H1 (cell line): ENCODE measurements at regions not wholly inside any gene's neighbourhood (a gene's known extent, or its start where the extent isn't known, plus 50 kb on each side); places are given as distances from the start of the nearest gene placed in this dataset.

Experiments
- CTCF ChIA-PET: fragments of 300-600 bp; sonication (Branson Sonifier 250); formaldehyde crosslinking; loops from one replicate; lab custom pipeline; 2021; ENCODE audit not compliant: partially characterized antibody; lab: Charles Lee
- POLR2A ChIA-PET: fragments of 300-600 bp; sonication (Branson Sonifier 250); formaldehyde crosslinking; loops from one replicate; lab custom pipeline; 2021; ENCODE audit warnings: inconsistent platforms; ENCODE audit not compliant: partially characterized antibody; lab: Charles Lee
- DNase-seq, 2 experiments: peaks; one replicate each; pipeline versions ENCODE4 v3.0.0 to v3.0.0-alpha.2; 2010 to 2022; ENCODE audit warnings: low spot score in 2 of 2, low read depth in 1 of 2, mixed read lengths in 1 of 2
- FAIRE-seq: peaks from 2 replicates; lab custom pipeline; 2011; peaks lifted over from hg19 to GRCh38; lab: Jason Lieb, UNC
- H2AFZ ChIP-seq: 2 replicates; pipeline ENCODE4 v1.8.1; 2012; ENCODE audit warnings: low read length, inconsistent platforms
- H2AK5ac ChIP-seq: 2 replicates; pipeline ENCODE4 v1.6.1; 2013; ENCODE audit warnings: low read depth, low read length
- H2BK120ac ChIP-seq: replicated peaks from 2 replicates; pipeline ENCODE3; 2013; ENCODE audit warnings: low read depth, low read length, inconsistent platforms
- H2BK12ac ChIP-seq: 2 replicates; pipeline ENCODE4 v1.6.1; 2013; ENCODE audit warnings: low read depth, low read length
- H2BK15ac ChIP-seq: 2 replicates; pipeline ENCODE4 v1.6.1; 2013; ENCODE audit warnings: low read length
- H2BK20ac ChIP-seq: 2 replicates; pipeline ENCODE4 v1.6.1; 2013; ENCODE audit warnings: low read length
- H2BK5ac ChIP-seq: 2 replicates; pipeline ENCODE4 v1.6.1; 2013; ENCODE audit warnings: low read depth, low read length
- H3K14ac ChIP-seq: 2 replicates; pipeline ENCODE4 v1.6.1; 2013; ENCODE audit warnings: inconsistent platforms; ENCODE audit not compliant: insufficient read length
- H3K18ac ChIP-seq: 2 replicates; pipeline ENCODE4 v1.6.1; 2013; ENCODE audit warnings: low read length; ENCODE audit errors: extremely low read depth
- H3K23ac ChIP-seq: 2 replicates; pipeline ENCODE4 v1.6.1; 2013; ENCODE audit warnings: inconsistent platforms; ENCODE audit not compliant: insufficient read length
- H3K23me2 ChIP-seq: 2 replicates; pipeline ENCODE4 v1.6.1; 2013; ENCODE audit warnings: low read depth, low read length
- H3K27ac ChIP-seq: 2 replicates; pipeline ENCODE4 v1.6.1; 2011; ENCODE audit warnings: low read depth, low read length, inconsistent platforms
- H3K27me3 ChIP-seq, 4 experiments: replicated peaks in 1 of 4; 1 replicate in 1 of 4; 2 replicates in 3 of 4; pipeline versions ENCODE4 v1.6.1 to v1.8.1; 2011 to 2013; ENCODE audit warnings: low read length in 3 of 4, mild to moderate bottlenecking in 3 of 4, inconsistent platforms in 2 of 4, mixed read lengths in 2 of 4, moderate library complexity in 1 of 4; ENCODE audit not compliant: control insufficient read depth in 3 of 4, insufficient read depth in 3 of 4; ENCODE audit errors: extremely low read depth in 1 of 4
- H3K36me3 ChIP-seq, 4 experiments: 2 replicates each; pipeline versions ENCODE4 v1.6.1 to v1.8.1; 2011 to 2013; ENCODE audit warnings: mild to moderate bottlenecking in 4 of 4, low read length in 3 of 4, moderate library complexity in 2 of 4, control low read depth in 1 of 4, inconsistent platforms in 1 of 4; ENCODE audit not compliant: insufficient read depth in 4 of 4, control insufficient read depth in 2 of 4
- H3K4ac ChIP-seq: replicated peaks from 2 replicates; pipeline ENCODE3; 2013; ENCODE audit warnings: low read length, low read depth, mixed read lengths, inconsistent platforms; ENCODE audit not compliant: insufficient read length
- H3K4me1 ChIP-seq, 4 experiments: replicated peaks in 1 of 4; 1 replicate in 1 of 4; 2 replicates in 3 of 4; pipeline versions ENCODE4 v1.6.1 to v1.8.1; 2011 to 2013; ENCODE audit warnings: low read length in 3 of 4, inconsistent platforms in 2 of 4, mixed read lengths in 1 of 4; ENCODE audit not compliant: insufficient read depth in 4 of 4, control insufficient read depth in 3 of 4
- H3K4me2 ChIP-seq, 2 experiments: 2 replicates each; pipeline versions ENCODE4 v1.6.1 to v1.8.1; 2011 to 2013; ENCODE audit warnings: low read depth in 2 of 2, low read length in 2 of 2, control low read depth in 1 of 2, inconsistent platforms in 1 of 2, mild to moderate bottlenecking in 1 of 2; ENCODE audit not compliant: insufficient read depth in 1 of 2
- H3K4me3 ChIP-seq, 4 experiments: fragments of 200-600, 300-600 bp in 1 of 4; sonication (generic), shearing (Covaris generic), sonication (Bioruptor Twin) in 1 of 4; 2 replicates each; pipeline versions ENCODE4 v1.5.1 to v1.8.1; 2011 to 2016; ENCODE audit warnings: low read length in 4 of 4, low read depth in 3 of 4, control low read depth in 2 of 4, inconsistent platforms in 2 of 4, mild to moderate bottlenecking in 2 of 4, mixed read lengths in 1 of 4, moderate library complexity in 1 of 4; ENCODE audit not compliant: insufficient read depth in 2 of 4; ENCODE audit errors: extremely low read depth in 1 of 4
- H3K56ac ChIP-seq: replicated peaks from 2 replicates; pipeline ENCODE3; 2013; ENCODE audit warnings: low read depth, mild to moderate bottlenecking, mixed read lengths, low read length, inconsistent platforms; ENCODE audit not compliant: insufficient read length
- H3K79me1 ChIP-seq: 2 replicates; pipeline ENCODE4 v1.6.1; 2013; ENCODE audit warnings: low read depth, low read length, control low read depth
- H3K79me2 ChIP-seq, 2 experiments: 2 replicates each; pipeline versions ENCODE4 v1.6.1 to v1.8.1; 2012 to 2013; ENCODE audit warnings: low read length in 2 of 2, mild to moderate bottlenecking in 2 of 2, inconsistent platforms in 1 of 2; ENCODE audit not compliant: insufficient read depth in 2 of 2, control insufficient read depth in 1 of 2
- H3K9ac ChIP-seq, 4 experiments: replicated peaks in 1 of 4; 1 replicate in 1 of 4; 2 replicates in 3 of 4; pipeline versions ENCODE4 v1.6.1 to v1.8.1; 2011 to 2013; ENCODE audit warnings: low read depth in 3 of 4, low read length in 3 of 4, control low read depth in 2 of 4, mild to moderate bottlenecking in 2 of 4, moderate library complexity in 2 of 4, inconsistent platforms in 1 of 4; ENCODE audit errors: extremely low read depth in 1 of 4
- H3K9me3 ChIP-seq, 2 experiments: 2 replicates each; pipeline versions ENCODE4 v1.6.1 to v1.8.1; 2012 to 2013; ENCODE audit warnings: mild to moderate bottlenecking in 2 of 2, moderate library complexity in 2 of 2, control low read depth in 1 of 2, inconsistent platforms in 1 of 2, low read depth in 1 of 2, low read length in 1 of 2, mixed read lengths in 1 of 2; ENCODE audit not compliant: insufficient read depth in 2 of 2
- H4K20me1 ChIP-seq, 2 experiments: replicated peaks in 1 of 2; 2 replicates each; pipeline versions ENCODE3 to v1.8.1; 2011 to 2013; ENCODE audit warnings: inconsistent platforms in 2 of 2, low read length in 2 of 2, mild to moderate bottlenecking in 1 of 2; ENCODE audit not compliant: insufficient read depth in 2 of 2, control insufficient read depth in 1 of 2
- H4K5ac ChIP-seq: 2 replicates; pipeline ENCODE4 v1.6.1; 2013; ENCODE audit warnings: low read length, low read depth, mixed read lengths, inconsistent platforms; ENCODE audit not compliant: insufficient read length
- H4K8ac ChIP-seq: 2 replicates; pipeline ENCODE4 v1.8.0; 2013; ENCODE audit warnings: mild to moderate bottlenecking, moderate library complexity, low read length, inconsistent platforms; ENCODE audit not compliant: insufficient read depth; ENCODE audit errors: extremely low read depth
- H4K91ac ChIP-seq: replicated peaks from 2 replicates; pipeline ENCODE3; 2013; ENCODE audit warnings: low read length, mixed read lengths, inconsistent platforms; ENCODE audit not compliant: insufficient read length
- CBX8 ChIP-seq: fragments of 300-800, 300-1000 bp; sonication (generic); IDR thresholded peaks from 2 replicates; pipeline ENCODE4 v1.7.1; 2016; ENCODE audit warnings: low read depth, low read length, borderline replicate concordance
- GTF2F1 ChIP-seq: IDR thresholded peaks from 2 replicates; pipeline ENCODE4 v1.6.1; 2012; ENCODE audit warnings: low read depth, low read length, improper control_type of control experiment, borderline replicate concordance
- HDAC6 ChIP-seq: IDR thresholded peaks from one replicate; pipeline ENCODE4 v1.7.1; 2012; ENCODE audit warnings: low read depth, mild to moderate bottlenecking, inconsistent platforms, low read length, moderate library complexity
- JUN ChIP-seq: IDR thresholded peaks from 2 replicates; pipeline ENCODE4 v1.6.1; 2011; ENCODE audit warnings: low read depth, mild to moderate bottlenecking, improper control_type of control experiment, low read length
- RFX5 ChIP-seq: IDR thresholded peaks from 2 replicates; pipeline ENCODE4 v1.6.1; 2011; ENCODE audit warnings: low read depth, low read length, improper control_type of control experiment, borderline replicate concordance
- SIRT6 ChIP-seq: IDR thresholded peaks from one replicate; pipeline ENCODE4 v1.7.1; 2012; ENCODE audit warnings: low read length, inconsistent platforms
- SIX5 ChIP-seq: IDR thresholded peaks from 2 replicates; pipeline ENCODE4 v1.6.1; 2011; ENCODE audit warnings: mild to moderate bottlenecking, low read depth, low read length
- SP2 ChIP-seq: IDR thresholded peaks from 2 replicates; pipeline ENCODE4 v1.6.1; 2012; ENCODE audit warnings: mild to moderate bottlenecking, low read length, inconsistent platforms
- SRF ChIP-seq: IDR thresholded peaks from 2 replicates; pipeline ENCODE4 v1.6.1; 2011; ENCODE audit warnings: mild to moderate bottlenecking, low read depth, low read length, moderate library complexity
- TAF1 ChIP-seq: IDR thresholded peaks from 2 replicates; pipeline ENCODE4 v1.6.1; 2011; ENCODE audit warnings: mild to moderate bottlenecking, low read depth, low read length
- WGBS, 2 experiments: shearing (Covaris generic) in 1 of 2; methylation state at CpG; one replicate each; pipeline versions ENCODE4 v1.1.6 to v1.1.7; 2013 to 2015; ENCODE audit warnings: low lambda C conversion rate in 2 of 2, mixed read lengths in 2 of 2, inconsistent platforms in 1 of 2, low coverage in 1 of 2, missing lambda C conversion rate in 1 of 2; ENCODE audit not compliant: insufficient replicate concordance in 2 of 2, insufficient coverage in 1 of 2, insufficient read length in 1 of 2; ENCODE audit errors: extremely low coverage in 1 of 2, missing lambda C conversion rate in 1 of 2; 5-methylcytosine and 5-hydroxymethylcytosine counted together

DNA sequence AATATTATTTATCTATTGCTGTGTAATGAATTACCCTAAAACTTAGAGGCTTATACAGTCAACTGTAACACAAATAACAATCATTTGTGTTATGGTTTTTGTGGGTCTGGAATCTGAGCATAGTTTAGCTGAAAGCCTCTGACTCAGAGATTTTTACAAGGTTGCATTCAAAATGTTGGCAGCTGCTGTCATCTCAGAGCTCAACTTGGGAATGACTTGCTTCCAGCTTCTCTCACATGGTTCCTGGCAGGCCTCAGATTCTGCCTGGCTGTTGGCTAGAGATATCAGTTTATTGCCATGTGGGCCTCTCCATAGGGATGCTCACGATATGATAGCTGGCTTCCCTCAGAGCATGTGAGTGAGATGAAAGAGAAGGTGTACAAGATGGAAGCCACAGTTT, 70.2 kb upstream of the BRWD3 start:
- H3K23ac ChIP-seq = no peak overlapping the region
- H3K23me2 ChIP-seq = no peaks in the 10 kb centered on the region
- no peak overlapping the region for H3K56ac ChIP-seq
- no peak overlapping the region for H2BK12ac ChIP-seq
- H3K9me3 ChIP-seq = no peaks in the 10 kb centered on the region
- no peak overlapping the region for H2BK5ac ChIP-seq
- H3K4ac ChIP-seq = no peak overlapping the region
- H3K79me2 ChIP-seq = no peaks in the 10 kb centered on the region
- H3K27me3 ChIP-seq = no peaks in the 10 kb centered on the region
- H4K8ac ChIP-seq = no peak overlapping the region
- H2AFZ ChIP-seq = no peak overlapping the region
- no peaks in the 10 kb centered on the region for H4K20me1 ChIP-seq
- TF ChIP-seq CBX8 = no peak
- TF ChIP-seq SRF = no peak
- no peak for TF ChIP-seq TAF1
- TF ChIP-seq JUN = no peak
- TF ChIP-seq SIX5 = no peak
- no peak for TF ChIP-seq SP2
- TF ChIP-seq SIRT6 = no peak
- TF ChIP-seq RFX5 = no peak
- no peak for TF ChIP-seq GTF2F1
- no peak for TF ChIP-seq HDAC6
- ChIA-PET POLR2A (no interaction called here), CTCF (interaction anchor here (0.6 to 1.0 kb wide), 2 partner anchors 62 to 546 kb away, joined by 3 to 4 read pairs; no protein-coding TSS in a partner anchor)
- no peak overlapping the region for H2AK5ac ChIP-seq
- FAIRE-seq (no peak), DNase-seq (no peak)
- H3K14ac ChIP-seq = no peak overlapping the region
- no peak overlapping the region for H3K18ac ChIP-seq
- no peak overlapping the region for H2BK15ac ChIP-seq
- no peak overlapping the region for H4K91ac ChIP-seq
- no peak overlapping the region for H2BK120ac ChIP-seq
- H4K5ac ChIP-seq = no peak overlapping the region
- H3K4me1 ChIP-seq = no peaks in the 10 kb centered on the region
- H3K79me1 ChIP-seq = no peaks in the 10 kb centered on the region
- no peak overlapping the region for H2BK20ac ChIP-seq
- no peaks in the 10 kb centered on the region for H3K36me3 ChIP-seq
- WGBS, 2 experiments = no CpG with 5 or more reads among the region's 1 CpG
- H3K9ac ChIP-seq = no peak overlapping the region
- H3K27ac ChIP-seq = no peak overlapping the region
- H3K4me3 ChIP-seq = no peak overlapping the region
- H3K4me2 ChIP-seq = no peak overlapping the region
